Pons (tissue), 1 donor: ENCODE measurements at regions not wholly inside any gene's neighbourhood (a gene's known extent, or its start where the extent isn't known, plus 50 kb on each side); places are given as distances from the start of the nearest gene placed in this dataset.
"Not testable (repeated sequence)": the region's sequence is repeated elsewhere in the genome, so short reads cannot be mapped to it uniquely, and the experiment has no call there.

Experiments
- DNase-seq: peaks from one replicate; pipeline ENCODE4 v3.0.0-alpha.2; 2016; ENCODE audit warnings: low spot score

DNA sequence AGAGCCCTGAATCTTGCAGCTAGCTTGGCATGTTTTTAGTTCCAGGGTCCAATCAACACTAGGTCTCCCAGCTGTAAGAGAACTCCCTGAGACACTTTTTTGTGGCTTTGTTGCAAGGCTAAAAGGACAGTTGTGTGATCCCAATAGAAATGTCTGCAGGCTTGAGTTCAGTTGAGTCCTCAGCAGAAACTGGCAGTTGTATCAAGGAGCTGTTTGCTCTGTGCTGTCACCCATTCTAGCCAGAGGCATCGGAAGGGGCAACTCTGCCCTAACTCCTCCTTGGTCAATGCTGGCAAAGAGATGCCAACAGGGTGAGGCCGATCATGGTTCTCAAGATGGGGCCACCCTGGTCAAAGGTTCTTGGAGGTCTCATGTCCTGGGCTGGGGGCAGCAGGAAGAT is 224.1 kb downstream of the BUB3 start:
- DNase-seq, result no peak

DNA sequence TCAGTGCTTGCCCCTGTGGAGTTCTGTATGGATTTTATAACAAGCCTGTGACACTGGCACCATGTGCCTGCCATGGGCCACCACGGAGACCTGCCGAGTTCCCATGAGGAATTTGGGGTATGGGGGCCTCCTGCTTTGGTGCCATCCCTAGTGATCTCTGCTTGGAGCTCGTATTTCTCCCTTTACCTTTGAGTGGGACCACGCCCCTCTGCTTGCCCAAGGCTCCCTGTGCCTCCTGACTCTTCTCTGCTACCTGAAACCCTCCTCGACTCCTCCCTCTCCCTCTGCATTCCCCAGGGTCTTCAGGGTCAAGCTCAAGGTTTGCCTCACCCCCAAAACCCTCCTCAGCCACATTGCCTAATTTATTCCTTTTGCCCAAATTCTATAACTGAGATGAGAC is 225.0 kb downstream of the BUB3 start:
- no peak for DNase-seq

DNA sequence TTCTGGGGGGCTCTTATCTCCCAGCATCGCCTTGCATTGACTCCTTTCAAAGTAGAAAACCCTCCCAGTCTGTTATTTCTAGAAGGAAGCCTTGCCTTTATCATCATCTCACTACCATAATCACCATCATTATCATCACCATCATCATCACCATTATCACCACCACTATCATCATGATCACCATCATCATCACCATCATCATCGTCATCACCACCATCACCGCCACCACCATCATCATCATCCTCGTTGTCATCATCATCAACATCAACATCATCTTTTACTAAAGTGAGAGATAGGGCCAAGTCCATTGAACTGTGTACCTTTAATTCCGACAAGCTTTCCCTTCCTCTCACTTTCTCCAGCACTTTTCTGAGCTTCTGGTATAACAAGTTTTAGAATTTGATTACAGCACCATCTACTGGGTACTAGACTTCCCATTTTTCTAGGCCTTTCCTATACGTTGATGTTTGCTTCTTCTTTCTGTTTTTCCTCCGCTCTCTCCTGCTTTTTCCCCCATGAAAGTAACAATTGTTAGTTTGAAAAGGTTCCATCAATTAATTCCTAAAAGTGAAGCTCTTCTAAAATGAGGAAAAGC is 226.4 kb downstream of the BUB3 start:
- DNase-seq, result peak; percentile 81

DNA sequence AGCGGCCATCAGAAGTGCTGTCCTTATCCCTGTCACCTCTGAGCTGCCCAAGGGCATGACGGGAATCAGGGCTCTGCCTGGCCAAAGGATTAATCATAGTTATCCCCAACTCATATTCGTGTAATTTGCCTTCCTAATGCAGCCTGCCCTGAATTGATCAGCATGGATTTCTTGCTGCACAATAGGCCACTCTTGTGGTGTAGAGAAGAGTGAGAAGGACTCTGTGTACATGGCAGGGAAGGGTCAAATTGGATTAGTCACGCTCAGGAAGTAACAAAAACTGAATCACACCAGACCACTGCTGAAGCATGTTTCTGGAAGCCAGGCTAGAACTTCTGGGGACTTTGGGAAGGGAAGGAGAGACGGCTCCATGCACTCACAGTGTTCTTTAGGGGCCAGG is 227.0 kb downstream of the BUB3 start:
- DNase-seq, result no peak

DNA sequence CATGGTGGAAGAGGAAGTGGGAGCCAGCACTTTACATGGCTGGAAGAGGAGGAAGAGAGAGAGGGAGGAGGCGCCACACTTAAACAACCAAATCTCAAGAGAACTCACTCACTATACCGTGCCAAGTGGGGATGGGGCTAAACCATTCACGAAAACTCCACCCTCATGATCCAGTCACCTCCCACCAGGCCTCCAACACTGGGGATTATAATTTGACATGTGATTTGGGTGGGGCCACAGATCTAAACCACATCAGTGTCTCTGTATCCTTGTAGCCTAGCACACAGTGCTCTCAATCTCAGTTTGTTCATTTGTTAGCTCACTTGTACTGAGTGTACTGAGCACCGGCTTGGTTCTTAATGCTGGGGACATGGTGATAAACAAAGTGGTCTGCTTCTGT is 228.3 kb downstream of the BUB3 start:
- no peak for DNase-seq

DNA sequence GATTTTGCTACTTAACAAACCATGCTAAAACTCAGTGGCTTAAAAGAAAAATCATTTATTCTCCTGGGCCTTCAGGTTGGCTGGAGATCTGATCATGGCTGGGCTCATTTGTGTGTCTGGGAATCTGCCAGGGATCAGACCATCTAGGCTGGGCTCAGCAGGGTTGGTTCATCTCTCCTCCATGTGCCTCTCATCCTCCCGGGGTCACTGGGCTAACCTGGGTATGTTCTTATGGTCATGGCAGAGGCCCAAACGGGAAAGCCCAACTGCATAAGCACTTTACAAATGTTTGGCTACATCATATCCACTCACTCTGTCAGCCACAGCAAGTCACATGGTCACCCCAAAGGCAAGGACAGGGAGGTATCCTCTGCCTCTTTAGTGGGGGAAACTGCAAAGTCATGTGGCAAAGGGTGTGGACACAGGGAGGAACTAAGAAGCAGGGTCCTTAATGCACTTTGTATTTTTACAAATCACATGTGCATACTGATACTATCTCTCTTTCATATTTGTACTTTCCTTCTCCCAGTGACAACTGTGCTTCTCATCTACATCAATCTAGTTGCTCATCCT is 231.4 kb downstream of the BUB3 start:
- DNase-seq, result no peak

DNA sequence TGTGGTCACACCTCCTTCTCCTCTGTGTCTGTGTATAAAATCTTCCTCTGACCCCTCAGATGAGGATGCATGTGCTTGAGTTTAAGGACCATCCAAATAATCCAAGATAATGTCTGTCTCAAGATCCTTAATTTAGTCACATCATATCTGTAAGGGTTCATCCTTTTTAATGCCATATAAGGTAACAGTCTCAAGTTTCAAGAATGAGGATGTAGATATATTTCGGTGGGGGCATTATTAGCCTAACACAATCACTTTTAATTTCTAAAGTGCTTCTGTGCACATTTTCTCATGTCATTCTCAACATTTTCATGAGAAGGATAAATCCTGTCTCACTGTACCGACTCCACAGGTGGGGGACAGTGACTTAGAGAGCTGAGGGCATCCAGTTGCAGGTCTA is 235.3 kb downstream of the BUB3 start:
- no peak for DNase-seq

DNA sequence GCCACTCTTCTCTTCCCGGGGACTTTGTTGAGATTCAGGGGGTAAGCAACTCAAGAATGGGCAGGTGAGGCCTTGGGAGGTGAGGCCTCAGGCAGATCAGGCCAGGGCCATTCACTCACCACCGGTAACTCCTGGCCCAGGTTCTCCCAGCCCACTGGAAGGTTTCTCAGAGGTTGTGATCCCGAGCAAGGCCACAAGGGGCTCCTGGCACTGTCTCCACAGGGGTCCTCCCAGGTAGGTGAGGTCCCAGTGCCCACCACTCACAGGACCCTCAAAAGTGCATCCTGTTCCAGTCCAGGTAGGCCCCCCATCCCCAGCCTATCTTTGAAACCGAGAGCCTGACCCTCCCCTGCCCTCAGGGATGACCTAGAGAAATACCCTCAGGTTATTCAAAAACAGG is 236.1 kb downstream of the BUB3 start:
- DNase-seq, result no peak

DNA sequence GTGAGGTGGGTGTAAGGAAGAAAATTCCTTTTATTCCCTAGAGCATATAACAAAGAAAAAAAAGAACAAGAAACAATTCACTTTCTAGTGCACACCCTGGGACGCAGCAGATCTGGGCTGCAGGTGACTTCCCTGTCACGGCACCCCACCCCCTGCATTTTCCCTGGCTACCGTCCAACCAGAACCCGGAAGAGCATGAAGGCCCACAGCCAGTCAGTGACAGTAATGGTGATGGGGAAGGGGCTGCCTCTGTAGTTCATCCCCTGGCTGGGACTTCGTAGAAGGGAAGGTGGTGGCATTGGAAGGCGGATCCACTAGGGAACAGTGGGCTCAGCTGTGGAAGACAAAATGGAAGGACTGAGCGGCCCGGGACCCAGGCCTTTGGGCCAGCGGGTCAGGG is 236.7 kb downstream of the BUB3 start:
- DNase-seq, result no peak

DNA sequence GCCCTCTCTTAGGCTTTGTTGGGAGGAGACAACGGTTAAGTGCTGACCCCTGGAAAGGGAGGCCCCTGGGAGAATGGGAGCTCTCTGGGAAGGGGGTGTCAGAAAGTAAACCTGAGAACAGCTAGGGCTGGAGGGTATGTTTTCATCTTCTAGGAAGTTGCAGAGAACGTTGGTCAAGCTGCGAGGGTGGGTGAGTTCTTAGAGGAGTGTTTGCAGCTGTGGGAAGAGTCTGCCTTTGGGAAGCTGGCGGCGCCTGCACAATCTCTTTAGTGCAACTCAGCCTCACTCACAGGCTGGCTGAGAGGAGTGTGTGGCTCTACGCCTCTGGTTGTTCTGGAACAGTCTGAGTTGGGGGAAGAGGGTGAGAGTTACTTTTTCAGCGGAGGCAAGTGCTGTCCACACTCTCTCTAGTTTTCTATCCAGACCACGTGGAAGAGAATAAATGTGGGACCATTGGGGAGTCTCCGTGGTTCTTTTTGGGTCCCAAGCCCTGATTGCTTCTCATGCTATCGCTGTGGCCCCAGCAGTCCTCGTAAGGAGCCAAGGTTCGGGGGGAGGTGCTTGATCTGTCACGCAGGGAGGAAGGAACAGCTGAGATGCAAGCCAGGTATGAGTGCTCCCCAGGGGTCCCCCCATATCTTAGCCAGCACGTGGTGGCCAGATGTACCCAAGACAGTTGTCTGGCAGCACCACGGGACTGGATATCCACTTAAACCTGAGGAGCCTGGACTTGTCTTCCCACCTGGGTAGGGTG is 237.2 kb downstream of the BUB3 start:
- DNase-seq, result no peak

DNA sequence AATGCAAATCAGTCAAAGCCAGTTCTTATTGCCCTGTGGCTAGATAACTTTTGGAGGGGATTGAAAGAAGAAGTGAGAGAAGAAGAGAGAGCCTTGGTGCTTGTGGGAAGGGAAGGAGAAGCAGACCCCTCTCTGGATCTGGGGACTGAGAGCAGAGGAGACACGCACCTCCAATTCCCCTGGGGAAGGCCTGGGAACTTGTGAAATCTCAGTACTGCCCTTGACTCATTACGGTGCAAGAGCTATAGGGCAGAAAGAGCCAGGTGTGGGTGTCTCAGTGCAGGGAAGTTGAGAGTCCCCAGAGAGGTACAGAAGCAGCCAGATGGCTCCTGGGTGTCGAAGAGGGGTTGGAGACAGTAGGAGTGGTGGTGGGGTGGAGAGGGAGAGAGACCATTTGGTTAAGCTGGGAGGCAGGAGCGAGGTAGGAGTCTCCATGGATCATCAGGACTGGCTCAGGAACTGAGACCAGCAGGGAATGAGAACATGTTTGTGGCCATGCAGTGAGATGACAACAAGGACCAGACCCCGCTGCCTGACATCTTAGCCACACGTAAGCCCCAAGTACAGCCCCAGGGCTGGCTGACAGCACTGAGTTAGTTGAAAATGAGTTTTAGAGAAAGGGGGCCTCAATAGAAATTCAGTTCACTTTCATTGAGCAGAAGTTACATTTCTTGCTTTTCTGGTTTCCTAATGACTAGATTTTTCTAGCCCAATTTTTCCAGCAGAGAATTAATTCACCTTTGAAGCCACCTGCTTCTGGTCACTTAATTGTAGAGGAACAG is 238.2 kb downstream of the BUB3 start:
- no peak for DNase-seq

DNA sequence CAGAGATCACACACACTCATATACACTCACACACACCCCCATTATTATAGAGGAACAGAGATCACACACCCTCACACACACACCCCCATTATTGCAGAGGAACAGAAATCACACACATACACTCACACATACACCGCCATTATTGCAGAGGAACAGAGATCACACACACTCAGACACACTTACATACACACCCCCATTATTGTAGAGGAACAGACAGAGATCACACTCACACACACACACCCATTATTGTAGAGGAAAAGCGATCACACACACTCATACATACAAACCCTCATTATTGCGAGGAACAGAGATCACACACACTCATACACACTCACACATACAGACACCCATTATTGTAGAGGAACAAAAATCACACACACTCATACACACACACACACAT is 239.0 kb downstream of the BUB3 start:
- DNase-seq, result no peak

DNA sequence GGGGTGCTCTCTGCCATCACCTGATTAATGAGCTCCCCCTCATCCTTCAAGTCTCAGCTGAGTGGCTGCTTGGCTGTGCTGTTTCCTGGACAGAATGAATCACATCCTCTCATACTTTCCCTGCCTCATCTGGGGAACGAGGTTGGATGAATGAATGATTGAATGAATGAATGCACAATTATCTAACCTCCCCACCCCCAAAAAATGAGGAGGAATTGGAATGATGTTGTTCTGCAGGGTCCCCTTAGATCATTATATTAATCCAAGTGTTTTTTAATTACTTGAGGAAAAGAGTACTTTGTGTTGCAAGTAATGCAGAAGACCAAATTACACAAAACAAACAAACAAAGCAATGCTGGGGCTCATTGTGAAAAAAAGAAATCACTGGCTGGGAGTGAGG is 240.2 kb downstream of the BUB3 start:
- no peak for DNase-seq

DNA sequence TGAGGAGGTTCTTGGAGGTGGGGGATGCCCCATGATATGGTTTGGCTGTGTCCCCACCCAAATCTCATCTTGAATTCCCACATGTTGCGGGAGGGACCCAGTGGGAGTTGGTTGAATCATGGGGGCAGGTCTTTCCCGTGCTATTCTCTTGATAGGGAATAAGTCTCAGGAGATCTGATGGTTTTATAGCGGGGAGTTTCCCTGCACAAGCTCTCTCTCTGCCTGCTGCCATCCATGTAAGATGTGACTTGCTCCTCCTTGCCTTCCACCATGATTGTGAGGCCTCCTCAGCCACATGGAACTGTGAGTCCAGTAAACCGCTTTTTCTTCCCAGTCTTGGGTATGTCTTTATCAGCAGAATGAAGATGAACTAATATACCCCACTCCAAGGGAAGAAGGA is 241.0 kb downstream of the BUB3 start:
- DNase-seq, result not testable (repeated sequence)

DNA sequence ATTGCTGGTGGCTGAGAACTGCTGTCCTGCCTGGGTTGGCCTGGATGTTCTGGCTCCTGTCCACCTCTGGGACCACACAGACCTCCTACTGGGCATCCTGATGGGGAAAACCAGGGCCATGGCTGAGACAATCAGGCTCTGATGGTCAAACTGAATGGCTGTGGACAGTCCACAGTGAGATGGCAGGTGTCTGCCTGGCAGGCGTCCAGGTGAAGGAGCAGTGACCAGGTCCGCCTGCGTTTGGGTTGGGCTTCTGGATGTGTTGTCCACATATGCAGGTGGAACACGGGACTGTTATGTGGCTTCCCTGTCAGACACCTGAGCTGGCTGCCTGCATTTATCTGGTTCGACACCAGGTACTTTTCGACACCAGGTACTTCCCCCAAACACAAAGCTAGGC is 241.7 kb downstream of the BUB3 start:
- DNase-seq, result no peak

DNA sequence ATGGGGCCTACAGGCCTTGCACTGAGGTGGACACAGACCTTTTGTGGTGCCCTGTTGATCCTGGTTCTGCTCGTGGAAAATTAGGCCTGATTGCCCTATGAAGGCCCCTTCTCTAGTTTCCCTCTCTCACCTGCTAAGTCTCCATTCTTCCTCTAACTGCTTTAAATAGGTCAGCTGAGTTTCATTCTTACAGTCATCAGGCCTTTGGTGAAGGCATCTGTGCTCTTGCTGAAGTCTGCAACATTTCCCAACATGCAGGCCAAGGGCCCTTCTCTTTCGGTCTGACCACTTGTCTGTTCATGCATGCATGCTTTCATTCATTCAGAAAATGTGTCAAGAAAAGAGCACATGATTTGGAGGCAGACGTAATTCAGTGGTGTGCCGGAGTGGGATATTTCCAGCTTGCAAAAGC is 244.0 kb downstream of the BUB3 start:
- peak; percentile 63 for DNase-seq

DNA sequence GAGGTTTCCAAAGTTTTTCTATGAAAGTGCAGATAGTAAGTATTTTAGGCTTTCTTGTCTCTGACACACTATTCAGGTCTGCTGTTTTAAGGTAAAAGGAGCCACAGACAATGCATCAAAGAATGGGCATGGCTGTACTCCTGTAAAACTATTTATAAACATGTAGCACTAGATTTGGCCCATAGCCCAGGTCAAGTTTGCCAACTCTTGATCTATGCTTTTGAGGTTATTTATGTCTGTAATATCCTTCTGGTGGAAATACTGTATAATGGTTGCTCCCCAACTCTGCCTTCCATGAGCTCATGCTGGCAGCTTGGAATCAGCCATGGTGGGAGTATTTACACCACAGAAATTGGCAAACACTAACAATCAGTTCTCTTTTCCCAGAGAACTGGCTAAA is 244.6 kb downstream of the BUB3 start:
- no peak for DNase-seq

DNA sequence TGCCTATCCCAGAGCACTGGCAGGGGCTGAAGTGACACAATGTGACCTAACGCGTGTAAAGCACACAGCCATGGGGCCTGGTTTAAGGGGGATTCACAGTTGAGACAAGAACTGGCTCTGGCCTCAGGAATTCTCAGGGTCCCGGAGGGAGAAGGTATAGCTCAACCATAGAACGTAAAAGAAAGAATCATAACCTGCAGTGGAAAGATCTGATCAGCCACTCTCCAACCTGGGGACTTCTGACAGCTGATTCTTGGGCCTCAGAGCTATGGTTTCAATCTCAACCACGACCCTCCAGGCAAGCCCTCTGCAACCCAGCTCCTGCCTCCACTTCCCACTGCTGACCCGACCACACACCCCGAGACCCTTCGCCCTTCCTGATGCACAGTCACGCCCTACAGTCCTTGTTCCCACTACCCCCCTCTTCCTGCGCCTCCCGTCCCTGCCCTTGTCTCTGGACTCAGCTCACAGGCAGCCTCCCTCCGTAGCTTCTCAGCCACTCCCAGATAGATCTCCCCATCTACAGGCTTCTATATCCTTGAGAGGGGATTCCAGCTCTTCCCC is 245.2 kb downstream of the BUB3 start:
- no peak for DNase-seq

DNA sequence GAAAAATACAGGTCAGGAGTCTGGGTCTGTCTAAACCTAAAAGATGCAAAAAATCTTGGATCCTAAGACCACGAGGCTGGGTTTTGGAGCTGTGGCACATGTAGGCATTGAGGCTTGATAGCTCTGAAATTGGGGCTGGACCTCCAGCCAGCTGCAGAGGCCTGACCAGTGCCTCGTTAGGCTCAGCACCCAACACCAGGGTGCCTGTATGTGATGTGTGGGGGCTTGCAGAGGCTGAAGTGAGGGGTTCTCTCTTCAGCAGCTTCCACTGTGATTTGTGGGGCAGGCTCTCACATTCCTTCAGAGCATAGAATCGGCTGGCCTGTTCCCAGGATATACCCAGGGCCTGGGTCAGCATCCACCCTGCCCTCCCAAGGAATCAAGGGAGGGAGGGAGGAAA is 247.8 kb downstream of the BUB3 start:
- no peak for DNase-seq

DNA sequence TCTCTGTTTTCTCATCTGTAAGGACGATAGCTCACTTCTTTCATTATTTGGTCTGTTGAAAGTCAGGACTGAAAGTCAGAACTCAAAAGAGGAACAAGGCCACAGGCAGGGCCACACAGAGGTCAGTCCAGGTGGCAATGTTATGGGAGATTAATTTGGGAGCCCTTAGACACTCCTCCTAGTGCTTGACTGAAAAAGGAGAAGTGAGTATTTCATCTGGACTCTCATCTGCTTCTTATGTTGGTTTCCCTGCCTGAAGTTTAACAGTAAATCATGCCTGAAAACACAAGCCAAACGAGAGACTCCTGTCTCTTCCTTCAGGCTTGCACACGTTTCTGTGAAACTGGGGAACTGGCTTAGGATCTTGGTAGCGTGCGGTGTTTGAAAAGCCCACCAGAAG is 248.5 kb downstream of the BUB3 start:
- DNase-seq, result peak; percentile 20

DNA sequence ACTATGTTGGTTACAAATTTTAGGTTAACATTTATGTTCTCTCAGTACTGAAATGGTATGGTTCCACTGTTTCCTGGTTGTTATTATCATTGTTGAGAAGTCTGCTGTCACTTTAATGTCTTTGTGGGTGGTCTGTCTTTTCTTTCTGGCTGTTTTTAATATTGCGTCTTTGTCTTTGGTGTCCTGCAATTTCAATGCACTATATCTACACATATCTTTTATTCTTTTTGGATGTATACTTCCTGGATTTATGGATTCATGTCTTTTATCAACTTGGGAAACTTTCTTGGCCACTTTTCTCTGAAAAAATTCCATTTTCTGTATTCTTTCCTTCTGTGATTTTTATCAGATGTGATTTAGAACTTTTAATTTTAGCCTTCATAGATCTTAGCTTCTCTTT is 250.2 kb downstream of the BUB3 start:
- DNase-seq, result no peak

DNA sequence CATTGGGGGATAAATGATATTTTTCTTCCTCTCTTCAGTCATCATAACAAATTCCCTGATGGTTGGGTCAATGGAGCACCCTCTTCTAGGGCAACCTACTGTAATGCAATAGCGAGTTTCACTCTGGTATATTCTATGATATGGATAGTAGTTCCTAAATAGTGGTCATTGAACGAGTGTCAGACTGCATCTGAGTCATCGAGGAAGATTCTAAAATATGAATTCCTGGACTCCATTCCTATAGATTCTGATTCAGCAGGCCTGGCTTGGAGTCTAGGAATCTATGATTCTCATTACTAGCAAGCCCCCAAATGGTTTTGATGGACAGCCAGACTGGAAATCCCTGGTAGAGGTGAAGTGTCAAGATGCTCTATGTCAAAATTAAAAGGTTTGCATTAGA is 254.5 kb downstream of the BUB3 start:
- DNase-seq, result no peak

DNA sequence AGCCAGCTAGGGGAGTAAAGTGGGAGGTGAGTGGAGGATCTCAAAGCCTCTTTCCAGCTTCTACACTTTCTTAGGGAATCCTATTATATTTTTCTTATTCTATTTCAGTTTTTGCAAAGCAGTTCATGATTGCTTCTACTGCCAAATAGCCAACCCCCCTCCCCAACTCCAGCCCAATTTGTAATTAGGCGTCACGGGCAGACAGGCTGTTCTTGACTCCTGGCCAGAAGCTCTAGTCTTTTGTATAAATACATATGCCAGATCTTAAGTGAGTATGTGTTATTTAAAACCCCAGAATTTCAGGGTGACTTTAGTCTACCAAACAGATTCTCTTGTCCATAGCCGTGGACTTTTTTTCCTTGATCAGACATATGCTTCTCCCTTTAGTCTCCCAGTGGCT is 255.2 kb downstream of the BUB3 start:
- DNase-seq, result no peak
